HFF-Myc (cell line): ENCODE measurements at regions not wholly inside any gene's neighbourhood (a gene's known extent, or its start where the extent isn't known, plus 50 kb on each side); places are given as distances from the start of the nearest gene placed in this dataset.
A peak's percentile ranks its signal among the peaks of the same experiment; 100 is the strongest.

ENCODE experiments used
- DNase-seq: peaks from one replicate; pipeline ENCODE4 v3.0.0-alpha.2; 2011; ENCODE audit warnings: low read depth; ENCODE audit errors: extremely low read depth
- H3K4me3 ChIP-seq: replicated peaks from 2 replicates; pipeline ENCODE4 v1.5.1; 2011; ENCODE audit warnings: low read depth, mild to moderate bottlenecking, control low read depth, low read length
- TF ChIP-seq, protein P1 (sequence below): IDR thresholded peaks from 2 replicates; pipeline ENCODE4 v1.5.1; 2012; ENCODE audit warnings: mild to moderate bottlenecking, low read depth, low read length, control low read depth; ENCODE audit errors: missing control alignments

DNA sequence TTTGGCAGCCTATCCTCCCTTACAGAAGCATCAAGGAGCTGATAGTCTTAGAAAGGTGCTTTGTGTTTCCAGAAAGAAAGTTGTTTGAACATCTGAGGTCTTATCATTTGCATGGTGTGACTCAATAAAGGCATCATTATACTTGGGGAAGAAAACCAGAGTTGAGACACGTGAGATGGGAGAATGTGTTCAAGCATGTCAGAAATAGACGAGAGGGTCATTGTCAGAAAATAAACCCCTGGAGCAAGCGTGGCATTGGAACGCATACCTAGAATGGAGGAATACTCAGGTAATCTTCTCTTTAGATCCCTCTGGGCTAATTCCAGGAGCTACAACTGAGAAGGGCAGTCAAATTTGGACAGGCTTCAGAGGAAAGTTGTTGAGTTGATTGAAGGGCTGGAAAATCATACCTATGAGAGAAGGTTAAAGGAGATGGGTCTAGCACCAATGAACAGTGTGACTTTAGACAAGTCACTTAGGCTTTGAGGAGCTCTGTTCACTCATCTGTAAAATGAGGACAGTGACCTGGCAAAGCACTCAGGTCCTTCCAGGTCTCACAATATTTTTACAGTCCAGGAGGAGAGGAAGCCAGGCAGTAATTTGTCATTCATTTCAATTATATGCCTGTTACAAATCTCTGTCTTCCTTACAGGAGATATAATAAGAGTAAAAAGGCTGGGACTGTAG lies 101.3 kb upstream of the C1orf21 start:
- no peak for DNase-seq
- H3K4me3 ChIP-seq, result no peak overlapping the region
- TF ChIP-seq, protein P1, sequence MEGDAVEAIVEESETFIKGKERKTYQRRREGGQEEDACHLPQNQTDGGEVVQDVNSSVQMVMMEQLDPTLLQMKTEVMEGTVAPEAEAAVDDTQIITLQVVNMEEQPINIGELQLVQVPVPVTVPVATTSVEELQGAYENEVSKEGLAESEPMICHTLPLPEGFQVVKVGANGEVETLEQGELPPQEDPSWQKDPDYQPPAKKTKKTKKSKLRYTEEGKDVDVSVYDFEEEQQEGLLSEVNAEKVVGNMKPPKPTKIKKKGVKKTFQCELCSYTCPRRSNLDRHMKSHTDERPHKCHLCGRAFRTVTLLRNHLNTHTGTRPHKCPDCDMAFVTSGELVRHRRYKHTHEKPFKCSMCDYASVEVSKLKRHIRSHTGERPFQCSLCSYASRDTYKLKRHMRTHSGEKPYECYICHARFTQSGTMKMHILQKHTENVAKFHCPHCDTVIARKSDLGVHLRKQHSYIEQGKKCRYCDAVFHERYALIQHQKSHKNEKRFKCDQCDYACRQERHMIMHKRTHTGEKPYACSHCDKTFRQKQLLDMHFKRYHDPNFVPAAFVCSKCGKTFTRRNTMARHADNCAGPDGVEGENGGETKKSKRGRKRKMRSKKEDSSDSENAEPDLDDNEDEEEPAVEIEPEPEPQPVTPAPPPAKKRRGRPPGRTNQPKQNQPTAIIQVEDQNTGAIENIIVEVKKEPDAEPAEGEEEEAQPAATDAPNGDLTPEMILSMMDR, result no peak

DNA sequence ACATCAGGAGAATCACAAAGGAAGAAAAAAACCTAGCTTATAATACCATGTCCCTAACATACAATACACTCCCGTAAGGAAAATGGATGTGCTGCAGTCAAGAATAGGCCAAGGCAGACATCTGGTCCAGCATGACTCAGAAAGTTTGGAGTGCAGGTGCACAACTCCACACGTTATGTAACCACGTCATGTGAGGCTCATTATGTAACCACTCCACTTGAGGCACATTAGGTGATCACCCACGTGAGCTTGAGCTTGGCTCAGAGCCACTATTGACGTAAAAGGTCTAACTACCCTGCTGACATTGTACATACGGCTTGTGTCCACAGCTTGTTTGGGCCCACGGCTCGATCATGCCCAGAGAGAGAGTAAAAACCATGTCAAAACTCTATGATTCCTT lies 99.8 kb upstream of the C1orf21 start:
- TF ChIP-seq, protein P1, result no peak
- no peak overlapping the region for H3K4me3 ChIP-seq
- peak; percentile 33 for DNase-seq

DNA sequence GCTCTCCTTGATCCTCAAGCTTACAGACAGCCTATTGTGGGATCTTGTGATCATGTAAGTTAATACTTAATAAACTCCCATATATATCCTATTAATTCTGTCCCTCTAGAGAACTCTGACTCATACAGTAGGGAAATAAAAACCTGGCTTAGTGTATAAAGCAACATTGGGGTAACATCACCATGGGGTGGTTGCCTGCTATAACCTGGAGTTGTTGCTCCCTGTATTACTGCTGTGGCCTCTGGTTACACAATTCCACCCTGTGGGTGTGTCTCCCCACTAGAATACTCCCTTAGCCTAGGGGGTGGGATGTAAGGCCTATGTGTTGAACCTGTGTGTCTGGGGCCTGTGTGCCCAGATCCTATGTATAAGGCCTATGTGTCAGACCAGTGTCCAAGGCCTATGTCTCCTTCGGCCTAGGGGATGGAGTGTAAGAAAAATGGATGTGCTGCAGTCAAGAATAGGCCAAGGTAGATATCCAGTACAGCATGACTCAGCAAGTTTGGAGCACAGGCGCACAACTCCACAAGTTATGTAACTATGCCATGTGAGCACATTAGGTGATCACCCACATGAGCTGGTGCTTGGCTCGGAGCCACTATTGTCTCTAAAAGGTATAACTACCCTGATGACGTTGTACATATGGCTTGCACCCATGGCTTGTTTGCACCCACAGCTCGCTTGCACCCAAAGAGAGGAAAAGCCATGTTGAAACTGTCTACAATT lies 96.8 kb upstream of the C1orf21 start:
- no peak for DNase-seq
- TF ChIP-seq, protein P1, result no peak
- H3K4me3 ChIP-seq, result no peak overlapping the region

DNA sequence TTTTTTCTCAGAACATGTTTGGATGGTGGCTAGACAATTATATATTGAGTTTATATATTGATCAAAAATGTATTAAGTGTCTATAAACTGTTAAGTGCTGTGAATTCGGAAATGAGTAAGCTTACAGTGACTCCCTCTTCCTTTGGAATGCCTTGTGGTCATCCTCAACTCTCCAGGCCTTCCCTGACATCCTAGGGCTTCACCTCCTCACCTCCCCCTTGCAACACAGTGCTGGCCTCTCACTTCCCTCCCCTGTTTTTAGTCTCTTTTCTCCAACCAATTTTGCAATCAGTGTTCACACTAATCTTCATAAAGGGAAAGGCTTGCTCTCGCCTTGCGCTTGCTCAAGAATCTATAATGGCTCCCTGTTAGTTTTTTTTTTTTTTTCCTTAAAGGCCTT lies 95.1 kb upstream of the C1orf21 start:
- no peak for DNase-seq
- no peak overlapping the region for H3K4me3 ChIP-seq
- TF ChIP-seq, protein P1, result no peak

DNA sequence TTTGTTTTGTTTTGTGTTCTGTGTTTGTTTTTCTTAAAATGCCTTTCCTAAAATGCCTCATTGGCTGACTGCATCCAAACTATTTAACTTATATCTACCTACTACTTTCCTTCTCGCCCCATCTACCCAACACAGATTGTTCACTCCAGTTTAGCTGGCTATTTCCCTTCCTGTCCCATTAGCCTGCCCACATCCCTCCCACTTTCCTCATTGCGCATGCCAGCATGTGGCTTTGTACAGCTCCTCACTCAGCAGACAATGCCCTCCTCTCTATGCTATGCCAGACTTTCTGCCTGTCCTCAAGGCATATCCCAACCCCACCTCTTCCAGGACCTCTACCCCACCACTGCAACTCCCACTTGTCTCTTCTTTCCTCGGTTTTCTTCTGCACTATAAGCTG lies 94.7 kb upstream of the C1orf21 start:
- no peak for DNase-seq
- TF ChIP-seq, protein P1, result no peak
- no peak overlapping the region for H3K4me3 ChIP-seq

DNA sequence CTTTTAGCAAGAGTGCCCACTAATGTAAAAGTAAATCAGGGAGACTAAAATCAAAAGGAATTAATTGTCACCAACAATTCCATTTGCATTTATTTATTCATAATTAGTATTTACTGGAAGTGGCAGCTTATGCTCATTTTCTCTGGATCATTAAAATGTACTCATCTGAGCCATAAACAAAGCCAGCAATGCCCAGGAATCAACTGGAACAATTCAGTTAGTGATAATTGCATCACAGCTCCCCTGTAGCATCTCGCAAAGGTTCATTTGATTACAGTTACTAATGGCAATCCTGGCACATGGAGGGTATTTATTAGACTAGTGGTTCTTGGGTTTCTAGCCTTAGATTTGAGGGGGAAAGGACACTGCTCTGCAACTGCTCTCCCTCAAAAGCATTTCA lies 92.7 kb upstream of the C1orf21 start:
- no peak overlapping the region for H3K4me3 ChIP-seq
- TF ChIP-seq, protein P1, result no peak
- no peak for DNase-seq
